HepG2 (cell line): ENCODE measurements at regions not wholly inside any gene's neighbourhood (a gene's known extent, or its start where the extent isn't known, plus 50 kb on each side); places are given as distances from the start of the nearest gene placed in this dataset.

Source experiments
- ATAC-seq: fragments of 200-7000 bp; cut with Tn5 transposase; 3 replicates; pipeline ENCODE4 v1.9.1; 2020; ENCODE audit warnings: mild to moderate bottlenecking, moderate library complexity
- BruUV-seq: library from RNA; stranded (reverse); fragments of 400-500 nt; replicated peaks from 2 replicates; lab custom pipeline; 2021; lab: Mats Ljungman, UMichigan
- CTCF ChIA-PET: fragments of 300-600 bp; formaldehyde crosslinking; extraction: SDS; loops from one replicate; lab custom pipeline; 2021; ENCODE audit warnings: low total read pairs, inconsistent platforms, low intra/inter-chr PET ratio; lab: Yijun Ruan, JAX
- POLR2A ChIA-PET: fragments of 350-600 bp; sonication (Branson Sonifier 250); formaldehyde crosslinking; loops from one replicate; lab custom pipeline; 2020; ENCODE audit warnings: antibody characterized with exemption, inconsistent platforms; lab: Yijun Ruan, JAX
- DNase-seq: peaks from one replicate; pipeline ENCODE4 v3.0.0-alpha.2; 2015; ENCODE audit warnings: low spot score
- FAIRE-seq: peaks from 3 replicates; lab custom pipeline; 2011; peaks lifted over from hg19 to GRCh38; lab: Jason Lieb, UNC
- H2AFZ ChIP-seq: one replicate; pipeline ENCODE4 v1.6.1; 2011; ENCODE audit warnings: low read length, inconsistent platforms
- H3K27ac ChIP-seq: fragments of 300-600 bp; 3 replicates; pipeline ENCODE4 v1.8.0; 2011; ENCODE audit warnings: mixed run types, mild to moderate bottlenecking, mixed read lengths, low read length, inconsistent platforms; ENCODE audit not compliant: insufficient read depth; ENCODE audit errors: extremely low read length
- H3K27me3 ChIP-seq, 2 experiments: fragments of 200-600 bp in 1 of 2; 2 replicates in 1 of 2; 3 replicates in 1 of 2; pipeline versions ENCODE4 v1.6.0 to v1.8.0; 2011; ENCODE audit warnings: low read length in 2 of 2, mild to moderate bottlenecking in 2 of 2, moderate library complexity in 2 of 2, inconsistent platforms in 1 of 2; ENCODE audit not compliant: insufficient read depth in 2 of 2, control insufficient read depth in 1 of 2
- H3K36me3 ChIP-seq, 2 experiments: fragments of 200-600 bp in 1 of 2; replicated peaks in 1 of 2; 2 replicates in 1 of 2; 3 replicates in 1 of 2; pipeline versions ENCODE4 v1.5.1 to v1.8.0; 2011; ENCODE audit warnings: low read length in 2 of 2, inconsistent platforms in 1 of 2; ENCODE audit not compliant: insufficient read depth in 2 of 2, control insufficient read depth in 1 of 2
- H3K4me1 ChIP-seq: 2 replicates; pipeline ENCODE4 v1.5.1; 2012; ENCODE audit warnings: low read length, inconsistent platforms; ENCODE audit not compliant: insufficient read depth
- H3K4me2 ChIP-seq: 2 replicates; pipeline ENCODE4 v1.6.0; 2011; ENCODE audit warnings: low read depth, low read length, inconsistent platforms
- H3K4me3 ChIP-seq, 3 experiments: fragments of 200-600 bp in 1 of 3; sonication (generic), shearing (Covaris generic) in 1 of 3; replicated peaks in 1 of 3; 2 replicates each; pipeline ENCODE4 v1.5.1; 2011 to 2016; ENCODE audit warnings: low read length in 3 of 3, inconsistent platforms in 2 of 3, low read depth in 2 of 3, mild to moderate bottlenecking in 2 of 3, control low read depth in 1 of 3, mixed read lengths in 1 of 3; ENCODE audit not compliant: insufficient read depth in 1 of 3
- H3K79me2 ChIP-seq: one replicate; pipeline ENCODE4 v1.6.1; 2011; ENCODE audit warnings: low read length, inconsistent platforms; ENCODE audit not compliant: insufficient read depth
- H3K9ac ChIP-seq: 2 replicates; pipeline ENCODE4 v1.6.0; 2011; ENCODE audit warnings: mild to moderate bottlenecking, low read depth, low read length, inconsistent platforms; ENCODE audit not compliant: insufficient read depth
- H3K9me3 ChIP-seq: 2 replicates; pipeline ENCODE4 v1.5.1; 2012; ENCODE audit warnings: mild to moderate bottlenecking, low read length
- H4K20me1 ChIP-seq: 2 replicates; pipeline ENCODE4 v1.6.0; 2011; ENCODE audit warnings: inconsistent platforms, mild to moderate bottlenecking, low read length, moderate library complexity; ENCODE audit not compliant: insufficient read depth
- ATRX ChIP-seq: sonication (generic); formaldehyde crosslinking; IDR thresholded peaks from 2 replicates; pipeline ENCODE4 v1.4.0; 2020; ENCODE audit warnings: missing genetic modification reagents, borderline replicate concordance
- FIP1L1 ChIP-seq: fragments of 200-400 bp; formaldehyde crosslinking; IDR thresholded peaks from 2 replicates; pipeline ENCODE4 v1.6.1; 2018; ENCODE audit warnings: low read depth, mild to moderate bottlenecking, low read length, moderate library complexity, borderline replicate concordance; ENCODE audit not compliant: insufficient read depth
- MIER3 ChIP-seq: IDR thresholded peaks from 2 replicates; pipeline ENCODE4 v1.6.1; 2016; ENCODE audit warnings: missing compliant biosample characterization, borderline replicate concordance
- NFE2L1 ChIP-seq: sonication (generic); formaldehyde crosslinking; IDR thresholded peaks from 2 replicates; pipeline ENCODE4 v1.4.0; 2020; ENCODE audit warnings: missing genetic modification reagents, mild to moderate bottlenecking, borderline replicate concordance
- NRL ChIP-seq: sonication (generic); formaldehyde crosslinking; IDR thresholded peaks from 2 replicates; pipeline ENCODE4 v1.5.0; 2020; ENCODE audit warnings: missing genetic modification reagents, mild to moderate bottlenecking, moderate library complexity, borderline replicate concordance
- PBX2 ChIP-seq: IDR thresholded peaks from 2 replicates; pipeline ENCODE4 v1.6.1; 2016; ENCODE audit warnings: control low read depth
- PLRG1 ChIP-seq: fragments of 450-650 bp; conservative IDR thresholded peaks from 2 replicates; pipeline ENCODE4 v1.6.1; 2016
- PRPF4 ChIP-seq: fragments of 200-400 bp; formaldehyde crosslinking; IDR thresholded peaks from 2 replicates; pipeline ENCODE4 v1.6.1; 2016; ENCODE audit warnings: low read length, low read depth; ENCODE audit not compliant: poor library complexity, severe bottlenecking
- RBM39 ChIP-seq: fragments of 200-400 bp; formaldehyde crosslinking; IDR thresholded peaks from one replicate; pipeline ENCODE4 v1.6.1; 2018; ENCODE audit warnings: antibody characterized with exemption, mild to moderate bottlenecking, low read depth, low read length; ENCODE audit not compliant: poor library complexity, severe bottlenecking
- SMC3 ChIP-seq: IDR thresholded peaks from 2 replicates; pipeline ENCODE4 v1.6.1; 2011; ENCODE audit warnings: low read length, improper control_type of control experiment
- ZMYM2 ChIP-seq: sonication (generic); formaldehyde crosslinking; IDR thresholded peaks from 2 replicates; pipeline ENCODE4 v1.8.0; 2022; ENCODE audit warnings: mild to moderate bottlenecking, missing genetic modification reagents
- ZNF282 ChIP-seq: fragments of 450-650 bp; IDR thresholded peaks from 2 replicates; pipeline ENCODE4 v1.6.1; 2018; ENCODE audit not compliant: partially characterized antibody
- ZNF432 ChIP-seq: sonication (generic); formaldehyde crosslinking; IDR thresholded peaks from 2 replicates; pipeline ENCODE4 v1.5.0; 2020; ENCODE audit warnings: missing genetic modification reagents, mild to moderate bottlenecking, borderline replicate concordance
- WGBS: methylation state at CpG from one replicate; pipeline ENCODE4 v1.1.6; 2017; ENCODE audit warnings: low lambda C conversion rate; 5-methylcytosine and 5-hydroxymethylcytosine counted together
- in situ Hi-C: cut with HindIII; loops from 2 replicates; pipeline ENCODE4 v1.10.0; 2017; ENCODE audit warnings: low pct_unique_long_range_greater_than_20kb; ENCODE audit not compliant: extremely low pct_ligation_motif_present
- intact Hi-C: fragments of 100-400 bp; cut with micrococcal nuclease; formaldehyde crosslinking; loops from one replicate; pipeline ENCODE4 v1.10.0; 2022; ENCODE audit not compliant: unreplicated experiment

GRCh38 chr4:6524436-6524835 lies 50.6 kb upstream of the MAN2B2 start:
- Histone ChIP-seq H3K36me3 (no peaks in the 10 kb centered on the region), H3K9ac (no peak overlapping the region), H4K20me1 (no peaks in the 10 kb centered on the region), H2AFZ (no peak overlapping the region), H3K4me1 (no peaks in the 10 kb centered on the region), H3K4me2 (no peak overlapping the region), H3K9me3 (no peaks in the 10 kb centered on the region), H3K27ac (no peak overlapping the region), H3K4me3 (no peak overlapping the region), H3K27me3 (peaks cover 3 to 49% of the 10 kb centered on the region in 2 experiments), H3K79me2 (no peaks in the 10 kb centered on the region)
- POLR2A ChIA-PET = no interaction called here
- no peak for DNase-seq
- no peak for ATAC-seq
- no peak for TF ChIP-seq ATRX (CRISPR knock-in tag)
- no peak for TF ChIP-seq MIER3 (CRISPR knock-in tag)
- no peak for TF ChIP-seq ZNF282
- no peak for TF ChIP-seq RBM39
- no peak for TF ChIP-seq PLRG1
- TF ChIP-seq NFE2L1 (CRISPR knock-in tag) = no peak
- TF ChIP-seq ZNF432 (CRISPR knock-in tag) = no peak
- TF ChIP-seq PRPF4 = no peak
- TF ChIP-seq SMC3 = no peak
- TF ChIP-seq FIP1L1 = no peak
- TF ChIP-seq ZMYM2 (CRISPR knock-in tag) = no peak
- TF ChIP-seq PBX2 (CRISPR knock-in tag) = no peak
- TF ChIP-seq NRL (CRISPR knock-in tag) = no peak
- no peak for FAIRE-seq
- BruUV-seq = no TSS peak
- in situ Hi-C loops (no loop called here), intact Hi-C loops (no loop called here)
- whole genome bisulfite sequencing = 4% methylated on average over 8 of the region's 8 CpGs
- CTCF ChIA-PET = no interaction called here
